HUES48 (cell line): ENCODE measurements at regions not wholly inside any gene's neighbourhood (a gene's known extent, or its start where the extent isn't known, plus 50 kb on each side); places are given as distances from the start of the nearest gene placed in this dataset.

Experiments
- H3K27ac ChIP-seq: one replicate; pipeline ENCODE4 v1.7.0; 2013; ENCODE audit warnings: low read depth, low read length, inconsistent platforms
- H3K27me3 ChIP-seq: 2 replicates; pipeline ENCODE4 v1.6.1; 2013; ENCODE audit warnings: mild to moderate bottlenecking, low read length; ENCODE audit not compliant: control insufficient read depth, insufficient read depth
- H3K36me3 ChIP-seq: 2 replicates; pipeline ENCODE4 v1.6.1; 2013; ENCODE audit warnings: low read length; ENCODE audit not compliant: control insufficient read depth, insufficient read depth
- H3K4me1 ChIP-seq: 2 replicates; pipeline ENCODE4 v1.6.1; 2013; ENCODE audit warnings: mild to moderate bottlenecking, low read length; ENCODE audit not compliant: control insufficient read depth, insufficient read depth
- H3K4me3 ChIP-seq: 2 replicates; pipeline ENCODE4 v1.5.1; 2013; ENCODE audit warnings: mild to moderate bottlenecking, low read depth, low read length
- H3K9ac ChIP-seq: 2 replicates; pipeline ENCODE4 v1.6.1; 2013; ENCODE audit warnings: mild to moderate bottlenecking, low read depth, low read length, moderate library complexity
- H3K9me3 ChIP-seq: 2 replicates; pipeline ENCODE4 v1.6.1; 2013; ENCODE audit warnings: low read length; ENCODE audit not compliant: control insufficient read depth, insufficient read depth

GRCh38 chr11:90363739-90364138 lies 140.9 kb upstream of the CHORDC1 start:
- Histone ChIP-seq H3K36me3 (no peaks in the 10 kb centered on the region), H3K27ac (no peak overlapping the region), H3K4me1 (peaks cover 18% of the 10 kb centered on the region), H3K4me3 (no peak overlapping the region), H3K9me3 (no peaks in the 10 kb centered on the region), H3K27me3 (no peaks in the 10 kb centered on the region), H3K9ac (no peak overlapping the region)

DNA sequence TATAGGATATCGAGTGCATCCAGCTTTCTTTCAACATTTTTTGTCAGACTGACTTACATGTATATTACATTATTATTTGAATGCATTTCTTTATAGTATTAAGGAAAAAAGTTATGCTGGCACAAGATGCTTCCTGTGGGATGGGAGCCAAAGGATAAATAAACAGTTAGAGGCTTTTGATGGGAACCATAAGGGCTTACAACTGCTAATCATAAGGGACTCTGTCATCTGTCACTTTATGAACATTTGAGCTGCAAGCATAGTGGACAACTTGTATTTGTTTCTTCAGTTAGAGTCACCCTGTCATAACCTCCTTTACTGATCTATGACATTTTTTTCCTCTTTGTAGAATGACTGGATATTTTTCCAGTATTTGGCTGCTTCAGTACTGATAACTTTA lies 132.4 kb upstream of the CHORDC1 start:
- H3K27ac ChIP-seq = no peak overlapping the region
- H3K27me3 ChIP-seq = no peaks in the 10 kb centered on the region
- H3K4me1 ChIP-seq = no peaks in the 10 kb centered on the region
- no peaks in the 10 kb centered on the region for H3K36me3 ChIP-seq
- no peak overlapping the region for H3K4me3 ChIP-seq
- H3K9ac ChIP-seq = no peak overlapping the region
- no peaks in the 10 kb centered on the region for H3K9me3 ChIP-seq

- Histone ChIP-seq H3K4me1 (no peaks in the 10 kb centered on the region), H3K36me3 (no peaks in the 10 kb centered on the region), H3K9me3 (no peaks in the 10 kb centered on the region), H3K4me3 (no peak overlapping the region), H3K27me3 (no peaks in the 10 kb centered on the region), H3K27ac (no peak overlapping the region), H3K9ac (no peak overlapping the region)
These were observed 126.9 kb upstream of the CHORDC1 start for GRCh38 chr11:90349731-90350130.

- no peaks in the 10 kb centered on the region for H3K9me3 ChIP-seq
- no peak overlapping the region for H3K27ac ChIP-seq
- no peaks in the 10 kb centered on the region for H3K36me3 ChIP-seq
- H3K27me3 ChIP-seq = no peaks in the 10 kb centered on the region
- H3K9ac ChIP-seq = no peak overlapping the region
- H3K4me3 ChIP-seq = no peak overlapping the region
- H3K4me1 ChIP-seq = no peaks in the 10 kb centered on the region
These were observed 121.7 kb upstream of the CHORDC1 start for GRCh38 chr11:90344546-90344945.

GRCh38 chr11:90343673-90344072 lies 120.8 kb upstream of the CHORDC1 start:
- H3K9me3 ChIP-seq = no peaks in the 10 kb centered on the region
- H3K4me1 ChIP-seq = no peaks in the 10 kb centered on the region
- H3K9ac ChIP-seq = no peak overlapping the region
- H3K27ac ChIP-seq = no peak overlapping the region
- no peaks in the 10 kb centered on the region for H3K27me3 ChIP-seq
- no peaks in the 10 kb centered on the region for H3K36me3 ChIP-seq
- no peak overlapping the region for H3K4me3 ChIP-seq

- Histone ChIP-seq H3K36me3 (no peaks in the 10 kb centered on the region), H3K4me3 (no peak overlapping the region), H3K9ac (no peak overlapping the region), H3K27ac (no peak overlapping the region), H3K9me3 (no peaks in the 10 kb centered on the region), H3K4me1 (no peaks in the 10 kb centered on the region), H3K27me3 (no peaks in the 10 kb centered on the region)
These were observed 119.1 kb upstream of the CHORDC1 start for GRCh38 chr11:90341986-90342385.

- no peaks in the 10 kb centered on the region for H3K36me3 ChIP-seq
These were observed 109.6 kb upstream of the CHORDC1 start for GRCh38 chr11:90332415-90332814.

GRCh38 chr11:90330632-90331031 lies 107.8 kb upstream of the CHORDC1 start:
- Histone ChIP-seq H3K27me3 (no peaks in the 10 kb centered on the region), H3K4me3 (no peak overlapping the region), H3K9me3 (no peaks in the 10 kb centered on the region), H3K9ac (no peak overlapping the region), H3K36me3 (no peaks in the 10 kb centered on the region), H3K27ac (no peak overlapping the region), H3K4me1 (no peaks in the 10 kb centered on the region)

More at GRCh38 chr11:90332415-90332814, 109.6 kb upstream of the CHORDC1 start:
- Histone ChIP-seq H3K9me3 (no peaks in the 10 kb centered on the region), H3K27me3 (no peaks in the 10 kb centered on the region), H3K9ac (no peak overlapping the region), H3K27ac (no peak overlapping the region), H3K4me1 (no peaks in the 10 kb centered on the region), H3K4me3 (no peak overlapping the region)

DNA sequence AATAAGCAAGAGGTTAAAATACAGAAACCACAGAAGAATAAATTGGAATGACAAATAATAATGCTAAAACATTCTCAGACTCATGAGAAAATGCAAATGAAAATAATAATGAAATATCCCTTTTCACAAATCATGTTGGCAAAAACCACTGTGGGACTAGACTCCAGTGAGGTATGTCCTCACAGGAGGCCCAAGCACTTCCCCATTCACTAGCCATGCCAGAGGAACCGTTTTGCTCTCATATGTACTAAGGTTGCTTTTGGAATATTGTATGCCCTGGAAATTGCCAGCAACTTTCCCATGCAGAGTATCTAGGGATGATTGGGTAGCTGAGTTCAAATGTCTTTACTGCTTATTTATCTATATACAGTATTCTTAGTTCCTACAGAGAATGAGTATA lies 106.2 kb upstream of the CHORDC1 start:
- no peaks in the 10 kb centered on the region for H3K4me1 ChIP-seq
- no peak overlapping the region for H3K9ac ChIP-seq
- H3K27me3 ChIP-seq = no peaks in the 10 kb centered on the region
- H3K9me3 ChIP-seq = no peaks in the 10 kb centered on the region
- H3K27ac ChIP-seq = no peak overlapping the region
- no peak overlapping the region for H3K4me3 ChIP-seq
- no peaks in the 10 kb centered on the region for H3K36me3 ChIP-seq

DNA sequence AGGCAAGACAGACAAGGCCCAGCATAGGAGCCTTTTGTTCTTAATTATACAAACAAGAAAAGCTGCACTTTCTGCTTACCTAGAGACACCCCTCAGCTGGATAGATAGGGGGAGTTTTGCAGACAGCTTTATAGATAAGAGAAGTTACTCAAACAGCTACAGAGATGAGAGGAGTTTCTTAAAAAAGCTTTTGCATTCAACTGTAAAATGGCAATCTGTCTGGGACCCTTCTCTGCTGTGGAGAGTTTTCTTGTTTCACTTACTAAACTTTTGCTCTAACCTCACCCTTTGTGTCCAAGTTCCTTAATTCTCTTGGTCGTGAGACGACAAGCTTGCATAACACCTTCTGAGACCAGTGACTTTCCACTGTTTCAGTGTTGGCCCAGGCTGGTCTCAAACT lies 103.8 kb upstream of the CHORDC1 start:
- H3K4me1 ChIP-seq = no peaks in the 10 kb centered on the region; the same call in 1 of the 2 replicates
- H3K27ac ChIP-seq = no peak overlapping the region
- no peaks in the 10 kb centered on the region for H3K27me3 ChIP-seq
- no peak overlapping the region for H3K9ac ChIP-seq
- H3K4me3 ChIP-seq = no peak overlapping the region
- H3K9me3 ChIP-seq = no peaks in the 10 kb centered on the region
- no peaks in the 10 kb centered on the region for H3K36me3 ChIP-seq

DNA sequence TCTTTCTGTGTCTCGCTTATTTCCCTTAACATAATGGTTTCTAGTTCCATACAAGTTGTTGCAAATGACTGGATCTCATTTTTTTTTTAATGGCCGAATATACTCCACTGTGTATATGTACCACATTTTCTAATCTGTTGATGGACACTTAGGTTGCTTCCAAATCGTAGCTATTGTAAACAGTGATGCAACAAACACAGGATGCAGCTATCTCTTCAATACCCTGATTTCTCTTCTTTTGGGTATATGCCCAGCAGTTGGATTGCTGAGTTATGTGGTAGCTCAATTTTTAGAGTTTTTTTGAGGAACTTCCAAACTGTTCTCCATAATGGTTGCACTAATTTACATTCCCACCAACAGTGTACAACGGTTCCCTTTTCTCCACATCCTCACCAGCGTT lies 100.4 kb upstream of the CHORDC1 start:
- H3K9me3 ChIP-seq = no peaks in the 10 kb centered on the region
- no peak overlapping the region for H3K4me3 ChIP-seq
- H3K27me3 ChIP-seq = no peaks in the 10 kb centered on the region
- peaks cover 4% of the 10 kb centered on the region; the same call in 1 of the 2 replicates for H3K4me1 ChIP-seq
- H3K9ac ChIP-seq = no peak overlapping the region
- no peak overlapping the region for H3K27ac ChIP-seq
- no peaks in the 10 kb centered on the region for H3K36me3 ChIP-seq

- no peaks in the 10 kb centered on the region for H3K9me3 ChIP-seq
- no peaks in the 10 kb centered on the region for H3K27me3 ChIP-seq
- H3K4me1 ChIP-seq = peaks cover 4% of the 10 kb centered on the region; the same call in 1 of the 2 replicates
- no peaks in the 10 kb centered on the region for H3K36me3 ChIP-seq
- no peak overlapping the region for H3K9ac ChIP-seq
- H3K4me3 ChIP-seq = no peak overlapping the region
- H3K27ac ChIP-seq = no peak overlapping the region
These were observed 98.2 kb upstream of the CHORDC1 start for GRCh38 chr11:90321018-90321417.
